Gastrocnemius medialis (tissue), 4 donors: ENCODE measurements at regions not wholly inside any gene's neighbourhood (a gene's known extent, or its start where the extent isn't known, plus 50 kb on each side); places are given as distances from the start of the nearest gene placed in this dataset.

Source experiments
- CTCF ChIP-seq, 5 experiments: fragments of 450-650 bp in 3 of 5; fragments of 200-600 bp in 2 of 5; sonication (generic) in 2 of 5; IDR thresholded peaks in 4 of 5; conservative IDR thresholded peaks in 1 of 5; 1 replicate in 4 of 5; 2 replicates in 1 of 5; pipeline ENCODE4 v1.5.1; 2016 to 2019; ENCODE audit warnings: antibody characterized with exemption in 5 of 5, mild to moderate bottlenecking in 3 of 5, moderate library complexity in 3 of 5
- POLR2A ChIP-seq, 2 donors: fragments of 450-650 bp; IDR thresholded peaks; one replicate each; pipeline ENCODE4 v1.6.1; 2017; ENCODE audit warnings: antibody characterized with exemption in 2 of 2, mild to moderate bottlenecking in 2 of 2, moderate library complexity in 2 of 2

DNA sequence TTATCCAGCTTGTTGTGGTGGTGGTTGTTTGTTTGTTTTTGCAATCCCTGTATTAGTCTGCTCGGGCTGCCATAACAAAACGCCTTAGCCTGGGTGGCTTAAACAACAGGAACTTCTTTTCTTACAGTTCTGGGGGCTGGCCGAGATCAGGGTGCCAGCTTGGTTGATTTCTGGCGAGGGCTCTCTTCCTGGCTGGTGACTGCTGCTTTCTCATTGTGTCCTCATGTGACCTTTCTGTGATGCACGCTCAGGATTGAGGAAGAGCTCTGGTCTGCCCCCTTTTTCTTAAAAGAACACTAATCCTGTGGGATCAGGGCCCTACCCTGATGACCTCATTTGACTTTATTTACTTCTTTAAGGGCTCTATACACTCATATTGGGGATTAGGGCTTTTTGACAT, 107.1 kb upstream of the NRP1 start:
- no peak for TF ChIP-seq POLR2A (IDR thresholded peaks at IDR 0.05)
- TF ChIP-seq CTCF (IDR thresholded peaks at IDR 0.05 in 4 of 5, conservative IDR thresholded peaks at IDR 0.05 in 1 of 5) = no peak
